Adrenal gland (tissue), 5 donors: ENCODE measurements at regions not wholly inside any gene's neighbourhood (a gene's known extent, or its start where the extent isn't known, plus 50 kb on each side); places are given as distances from the start of the nearest gene placed in this dataset.

Experiments used
- POLR2A ChIP-seq, 2 donors: fragments of 450-650 bp; IDR thresholded peaks; one replicate each; pipeline ENCODE4 v1.6.1; 2017; ENCODE audit warnings: antibody characterized with exemption in 2 of 2, mild to moderate bottlenecking in 2 of 2, moderate library complexity in 1 of 2
- TF ChIP-seq, protein P1 (sequence below), 6 experiments: fragments of 450-650 bp in 4 of 6; fragments of 200-600 bp in 2 of 6; sonication (generic) in 1 of 6; IDR thresholded peaks; 1 replicate in 5 of 6; 2 replicates in 1 of 6; pipeline versions ENCODE4 v1.5.1 to v1.8.0; 2016 to 2021; ENCODE audit warnings: antibody characterized with exemption in 6 of 6, mild to moderate bottlenecking in 2 of 6, moderate library complexity in 1 of 6
- donor health status: DM: no; HTN: no; CAD: no.

- TF ChIP-seq POLR2A (IDR thresholded peaks at IDR 0.05) = no peak
- TF ChIP-seq, protein P1, sequence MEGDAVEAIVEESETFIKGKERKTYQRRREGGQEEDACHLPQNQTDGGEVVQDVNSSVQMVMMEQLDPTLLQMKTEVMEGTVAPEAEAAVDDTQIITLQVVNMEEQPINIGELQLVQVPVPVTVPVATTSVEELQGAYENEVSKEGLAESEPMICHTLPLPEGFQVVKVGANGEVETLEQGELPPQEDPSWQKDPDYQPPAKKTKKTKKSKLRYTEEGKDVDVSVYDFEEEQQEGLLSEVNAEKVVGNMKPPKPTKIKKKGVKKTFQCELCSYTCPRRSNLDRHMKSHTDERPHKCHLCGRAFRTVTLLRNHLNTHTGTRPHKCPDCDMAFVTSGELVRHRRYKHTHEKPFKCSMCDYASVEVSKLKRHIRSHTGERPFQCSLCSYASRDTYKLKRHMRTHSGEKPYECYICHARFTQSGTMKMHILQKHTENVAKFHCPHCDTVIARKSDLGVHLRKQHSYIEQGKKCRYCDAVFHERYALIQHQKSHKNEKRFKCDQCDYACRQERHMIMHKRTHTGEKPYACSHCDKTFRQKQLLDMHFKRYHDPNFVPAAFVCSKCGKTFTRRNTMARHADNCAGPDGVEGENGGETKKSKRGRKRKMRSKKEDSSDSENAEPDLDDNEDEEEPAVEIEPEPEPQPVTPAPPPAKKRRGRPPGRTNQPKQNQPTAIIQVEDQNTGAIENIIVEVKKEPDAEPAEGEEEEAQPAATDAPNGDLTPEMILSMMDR (IDR thresholded peaks at IDR 0.05) = no peak
Measured at GRCh38 chr13:97726664-97727280, 226.7 kb upstream of the IPO5 start.
